ENCODE measurements at regions not wholly inside any gene's neighbourhood (a gene's known extent, or its start where the extent isn't known, plus 50 kb on each side); places are given as distances from the start of the nearest gene placed in this dataset.

GRCh38 chr11:11177156-11177808 is 175.8 kb downstream of the CSNK2A3 start:
- no peak for DNase-seq (ENCODE audit: low read depth in 2 of 2)

GRCh38 chr11:11173316-11174025 is 179.6 kb downstream of the CSNK2A3 start:
- no peak for DNase-seq (ENCODE audit: low read depth in 2 of 2)

- DNase-seq (ENCODE audit: low read depth in 2 of 2), result no peak
These were observed 181.2 kb downstream of the CSNK2A3 start for GRCh38 chr11:11171854-11172253.

GRCh38 chr11:11171285-11171684 is 181.8 kb downstream of the CSNK2A3 start:
- no peak for DNase-seq (ENCODE audit: low read depth in 2 of 2)

- no peak for DNase-seq (ENCODE audit: low read depth in 2 of 2)
These were observed 182.5 kb downstream of the CSNK2A3 start for GRCh38 chr11:11170352-11171084.

GRCh38 chr11:11169715-11170351 is 183.2 kb downstream of the CSNK2A3 start:
- DNase-seq (ENCODE audit: low read depth in 2 of 2), result no peak

GRCh38 chr11:11167806-11168205 is 185.2 kb downstream of the CSNK2A3 start:
- no peak for DNase-seq (ENCODE audit: low read depth in 2 of 2)

- DNase-seq (ENCODE audit: low read depth in 2 of 2), result no peak
These were observed 188.7 kb downstream of the CSNK2A3 start for GRCh38 chr11:11164334-11164690.

- no peak for DNase-seq (ENCODE audit: low read depth in 2 of 2)
These were observed 189.2 kb downstream of the CSNK2A3 start for GRCh38 chr11:11163669-11164333.

GRCh38 chr11:11163236-11163635 is 189.8 kb downstream of the CSNK2A3 start:
- no peak for DNase-seq (ENCODE audit: low read depth in 2 of 2)

GRCh38 chr11:11157185-11157584 is 195.9 kb downstream of the CSNK2A3 start:
- DNase-seq (ENCODE audit: low read depth in 2 of 2), result peak; percentile 21 to 44

GRCh38 chr11:11155962-11156815 is 196.9 kb downstream of the CSNK2A3 start:
- peak in 1 of 2 donors; percentile 32 for DNase-seq (ENCODE audit: low read depth in 2 of 2)

- DNase-seq (ENCODE audit: low read depth in 2 of 2), result no peak
These were observed 200.2 kb downstream of the CSNK2A3 start for GRCh38 chr11:11152877-11153276.

GRCh38 chr11:11149671-11150459 is 203.2 kb downstream of the CSNK2A3 start:
- DNase-seq (ENCODE audit: low read depth in 2 of 2), result no peak

GRCh38 chr11:11148596-11148995 is 204.5 kb downstream of the CSNK2A3 start:
- DNase-seq (ENCODE audit: low read depth in 2 of 2), result no peak

- no peak for DNase-seq (ENCODE audit: low read depth in 2 of 2)
These were observed 204.9 kb downstream of the CSNK2A3 start for GRCh38 chr11:11148104-11148509.

- no peak for DNase-seq (ENCODE audit: low read depth in 2 of 2)
These were observed 206.2 kb downstream of the CSNK2A3 start for GRCh38 chr11:11146830-11147229.

- no peak for DNase-seq (ENCODE audit: low read depth in 2 of 2)
These were observed 209.2 kb downstream of the CSNK2A3 start for GRCh38 chr11:11143849-11144248.

- no peak for DNase-seq (ENCODE audit: low read depth in 2 of 2)
These were observed 210.6 kb downstream of the CSNK2A3 start for GRCh38 chr11:11142430-11142829.

- no peak for DNase-seq (ENCODE audit: low read depth in 2 of 2)
These were observed 212.0 kb downstream of the CSNK2A3 start for GRCh38 chr11:11141065-11141464.

All from stimulated activated CD4-positive, alpha-beta T cell treated with anti-CD3 and anti-CD28 coated beads, Interleukin-1b, Interleukin-23, amount 100 ng/mL, for 4 hours (primary cell).